Activated CD8-positive, alpha-beta memory T cell treated with anti-CD3 and anti-CD28 coated beads, Interleukin-2, amount 50 U/mL, for 24 hours (primary cell): ENCODE measurements at regions not wholly inside any gene's neighbourhood (a gene's known extent, or its start where the extent isn't known, plus 50 kb on each side); places are given as distances from the start of the nearest gene placed in this dataset.

Experiments
- DNase-seq: peaks from one replicate; pipeline ENCODE4 v3.0.0-alpha.2; 2020; ENCODE audit errors: extremely low read depth

- no peak for DNase-seq
These were observed 1013.1 kb upstream of the TMEM132C start for GRCh38 chr12:127253797-127254327.

- DNase-seq: no peak
These were observed 1012.5 kb upstream of the TMEM132C start for GRCh38 chr12:127254420-127254955.

- DNase-seq: no peak
These were observed 1009.5 kb upstream of the TMEM132C start for GRCh38 chr12:127257366-127257935.

- DNase-seq: no peak
These were observed 1006.4 kb upstream of the TMEM132C start for GRCh38 chr12:127260531-127260930.

- DNase-seq: no peak
These were observed 1006.0 kb upstream of the TMEM132C start for GRCh38 chr12:127260999-127261398.

GRCh38 chr12:127262615-127263014 lies 1004.4 kb upstream of the TMEM132C start:
- no peak for DNase-seq

GRCh38 chr12:127263621-127264020 lies 1003.3 kb upstream of the TMEM132C start:
- DNase-seq: no peak

GRCh38 chr12:127267128-127267527 lies 999.8 kb upstream of the TMEM132C start:
- no peak for DNase-seq

- no peak for DNase-seq
These were observed 998.8 kb upstream of the TMEM132C start for GRCh38 chr12:127268213-127268612.

- no peak for DNase-seq
These were observed 998.1 kb upstream of the TMEM132C start for GRCh38 chr12:127268706-127269425.

- DNase-seq: no peak
These were observed 996.8 kb upstream of the TMEM132C start for GRCh38 chr12:127270193-127270592.

- no peak for DNase-seq
These were observed 995.2 kb upstream of the TMEM132C start for GRCh38 chr12:127271776-127272175.

- no peak for DNase-seq
These were observed 994.1 kb upstream of the TMEM132C start for GRCh38 chr12:127272864-127273263.

GRCh38 chr12:127273626-127274025 lies 993.3 kb upstream of the TMEM132C start:
- no peak for DNase-seq

GRCh38 chr12:127275416-127275815 lies 991.6 kb upstream of the TMEM132C start:
- DNase-seq: no peak

- DNase-seq: no peak
These were observed 989.1 kb upstream of the TMEM132C start for GRCh38 chr12:127277882-127278281.

- no peak for DNase-seq
These were observed 988.6 kb upstream of the TMEM132C start for GRCh38 chr12:127278351-127278750.

- DNase-seq: peak; percentile 23
These were observed 986.3 kb upstream of the TMEM132C start for GRCh38 chr12:127280393-127281275.

GRCh38 chr12:127282786-127283565 lies 984.0 kb upstream of the TMEM132C start:
- DNase-seq: no peak

GRCh38 chr12:127284021-127284420 lies 982.9 kb upstream of the TMEM132C start:
- DNase-seq: no peak

GRCh38 chr12:127284870-127285431 lies 982.0 kb upstream of the TMEM132C start:
- no peak for DNase-seq
